Femur (tissue), 1 donor: ENCODE measurements at regions not wholly inside any gene's neighbourhood (a gene's known extent, or its start where the extent isn't known, plus 50 kb on each side); places are given as distances from the start of the nearest gene placed in this dataset.

Source experiments
- DNase-seq: peaks from one replicate; pipeline ENCODE4 v3.0.0-alpha.2; 2017

GRCh38 chr18:25710981-25711380 is 359.0 kb upstream of the ZNF521 start:
- no peak for DNase-seq

- no peak for DNase-seq
Observed at GRCh38 chr18:25705650-25706049, 353.7 kb upstream of the ZNF521 start.

GRCh38 chr18:25704494-25704893 is 352.5 kb upstream of the ZNF521 start:
- DNase-seq, result no peak

GRCh38 chr18:25704071-25704470 is 352.1 kb upstream of the ZNF521 start:
- no peak for DNase-seq

DNA sequence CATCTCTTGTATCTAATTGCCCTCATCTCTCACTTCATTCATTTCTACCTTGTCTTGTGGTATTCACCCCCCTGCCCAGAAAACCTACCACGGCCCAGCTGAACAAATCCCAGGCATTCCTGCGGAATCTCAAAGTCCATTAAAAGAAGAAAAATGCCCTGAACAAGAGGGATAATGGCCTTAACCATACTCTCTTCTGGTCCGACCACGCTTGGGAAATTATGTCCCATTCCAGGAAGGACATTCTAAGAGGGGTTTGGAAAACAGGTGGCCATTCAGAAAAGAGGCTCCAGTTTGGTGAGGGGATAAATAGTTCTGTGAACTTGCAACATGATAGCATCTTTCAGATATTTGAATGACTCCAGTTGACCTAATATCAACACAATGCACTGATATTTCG is 349.9 kb upstream of the ZNF521 start:
- no peak for DNase-seq

- no peak for DNase-seq
Observed at GRCh38 chr18:25686960-25687500, 335.1 kb upstream of the ZNF521 start.

DNA sequence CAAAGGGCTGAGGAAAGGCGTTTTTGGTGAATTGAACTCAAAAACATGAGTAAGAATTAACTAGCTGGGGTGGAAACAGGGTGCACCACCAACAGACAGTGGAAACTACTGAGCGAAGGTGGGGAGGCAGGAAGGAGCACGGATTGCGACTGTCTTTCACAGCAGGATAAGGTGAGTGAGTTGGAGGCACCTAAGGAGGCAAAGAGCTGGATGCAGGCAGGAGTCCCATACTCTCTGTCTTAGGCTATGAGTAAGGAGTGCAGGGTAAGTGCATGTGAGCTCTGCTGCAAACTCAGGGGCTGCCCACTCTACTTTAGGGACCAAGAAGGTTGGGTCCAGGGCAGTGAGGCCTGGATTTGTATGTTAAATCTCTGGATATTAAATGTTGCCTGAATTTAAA is 333.1 kb upstream of the ZNF521 start:
- DNase-seq, result no peak

- DNase-seq, result no peak
Observed at GRCh38 chr18:25679491-25679890, 327.5 kb upstream of the ZNF521 start.

- DNase-seq, result no peak
Observed at GRCh38 chr18:25678221-25678620, 326.3 kb upstream of the ZNF521 start.

DNA sequence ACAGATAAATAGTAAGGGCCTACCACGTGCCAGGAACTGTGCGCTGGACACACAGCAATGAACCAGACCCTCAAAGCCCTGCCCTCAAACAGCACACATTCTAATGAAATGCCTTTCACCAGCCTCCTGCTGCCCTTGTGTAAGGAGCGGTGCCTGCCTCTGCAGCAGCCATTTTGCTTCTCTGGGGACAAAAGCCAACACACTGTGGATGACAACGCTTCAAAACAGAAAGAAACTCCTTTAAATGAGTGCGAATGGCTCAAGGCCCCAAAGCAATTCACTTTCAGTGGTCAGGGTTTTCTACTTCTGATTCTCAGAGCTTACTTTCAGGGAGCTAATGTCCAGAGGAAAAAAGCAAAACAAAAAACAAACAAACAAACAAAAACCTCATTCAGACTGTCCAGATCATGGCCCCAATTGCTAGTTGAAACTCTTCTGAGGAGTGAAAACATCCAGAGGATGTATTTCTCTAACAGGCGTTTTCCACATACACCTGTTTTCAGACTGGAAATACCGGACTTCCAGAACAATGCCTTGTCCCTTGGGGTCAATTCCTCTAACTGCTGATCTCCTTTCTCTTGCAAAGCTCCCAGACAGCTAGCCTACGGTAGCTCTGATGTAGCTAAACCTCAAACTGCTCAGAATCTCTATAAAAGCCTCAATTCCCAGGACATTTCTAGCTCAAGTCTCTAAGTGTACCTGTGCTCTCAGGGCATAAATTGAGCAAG is 323.3 kb upstream of the ZNF521 start:
- DNase-seq, result no peak

DNA sequence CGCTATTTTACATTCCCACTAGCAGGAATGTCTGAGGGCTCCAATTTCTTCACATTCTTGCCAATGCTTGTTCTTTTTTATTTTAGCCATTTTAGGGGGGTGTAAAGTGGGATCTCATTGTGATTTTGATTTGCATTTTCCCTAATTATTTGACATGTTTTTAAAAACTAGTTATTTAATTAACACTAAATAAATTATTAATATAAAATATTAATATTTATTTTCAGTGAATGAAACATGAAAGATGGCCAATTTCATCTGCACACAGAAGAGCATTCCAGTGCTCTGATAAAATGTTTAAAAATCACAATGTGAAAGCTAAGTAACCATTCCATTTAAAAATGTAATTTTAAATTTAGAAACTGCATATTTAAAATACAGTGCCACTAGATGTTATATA is 322.2 kb upstream of the ZNF521 start:
- DNase-seq, result no peak

DNA sequence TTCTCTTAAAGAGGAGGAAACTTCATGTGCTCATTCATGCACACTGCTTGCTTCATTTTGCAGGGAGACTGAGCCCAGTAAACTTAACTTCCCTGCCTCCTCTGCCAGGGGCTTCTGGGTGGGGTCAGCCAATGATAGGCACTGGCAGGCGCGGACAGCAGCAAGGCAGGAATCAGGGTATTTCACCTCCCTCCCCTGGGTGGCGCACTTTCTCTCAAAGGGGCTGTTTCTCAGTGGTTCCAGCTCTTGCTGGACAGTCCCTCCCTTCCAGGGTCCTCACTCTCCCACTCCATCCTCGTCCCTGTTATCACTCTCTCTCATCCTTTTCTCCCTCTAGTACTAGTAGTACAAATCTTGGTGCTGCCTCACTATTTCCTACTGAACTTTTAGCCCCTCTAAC is 320.5 kb upstream of the ZNF521 start:
- DNase-seq, result no peak

GRCh38 chr18:25669741-25670140 is 317.8 kb upstream of the ZNF521 start:
- DNase-seq, result no peak

DNA sequence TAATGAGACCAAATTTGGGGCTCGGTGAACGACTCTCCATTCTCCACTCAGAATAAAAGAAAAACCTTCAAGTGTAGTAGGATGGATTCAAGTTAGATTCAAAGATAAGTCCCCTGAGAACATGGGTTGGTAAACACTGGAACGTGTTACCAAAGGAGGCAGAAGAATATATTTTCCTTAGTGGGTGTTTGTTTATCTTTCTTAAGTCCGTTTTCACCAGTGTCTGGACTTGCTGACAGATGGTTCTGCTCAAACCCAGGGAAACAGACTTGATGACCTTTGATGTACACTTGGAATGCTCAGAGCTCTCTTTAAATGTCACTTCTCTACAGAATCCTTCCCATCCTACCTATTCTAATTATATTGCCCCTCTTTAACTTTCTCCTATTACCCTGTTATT is 310.3 kb upstream of the ZNF521 start:
- no peak for DNase-seq

GRCh38 chr18:25661831-25662230 is 309.9 kb upstream of the ZNF521 start:
- no peak for DNase-seq

- no peak for DNase-seq
Observed at GRCh38 chr18:25659541-25659940, 307.6 kb upstream of the ZNF521 start.

GRCh38 chr18:25658476-25658875 is 306.5 kb upstream of the ZNF521 start:
- no peak for DNase-seq

DNA sequence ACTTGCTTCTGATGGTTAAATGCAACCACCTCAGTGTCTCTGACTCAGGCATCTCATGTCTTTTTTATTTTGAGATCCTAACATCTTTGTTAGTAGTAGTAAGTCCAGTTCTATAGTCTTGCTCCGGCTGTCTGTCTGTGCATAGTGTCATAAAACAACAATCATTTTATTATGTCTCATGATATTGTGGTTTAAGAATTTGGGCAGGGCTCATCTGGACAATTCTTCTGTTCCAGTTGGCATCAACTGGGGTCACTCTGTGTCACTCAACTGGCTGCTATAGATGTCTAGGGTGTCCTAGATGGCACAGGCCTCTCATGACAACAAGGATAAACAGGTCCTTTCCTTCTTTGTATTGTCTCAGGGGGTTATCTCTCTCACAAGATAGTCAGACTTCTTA is 299.6 kb upstream of the ZNF521 start:
- DNase-seq, result no peak

GRCh38 chr18:25650201-25650941 is 298.4 kb upstream of the ZNF521 start:
- DNase-seq, result no peak

GRCh38 chr18:25648716-25649260 is 296.8 kb upstream of the ZNF521 start:
- DNase-seq, result peak; percentile 38

- no peak for DNase-seq
Observed at GRCh38 chr18:25647404-25647803, 295.4 kb upstream of the ZNF521 start.

DNA sequence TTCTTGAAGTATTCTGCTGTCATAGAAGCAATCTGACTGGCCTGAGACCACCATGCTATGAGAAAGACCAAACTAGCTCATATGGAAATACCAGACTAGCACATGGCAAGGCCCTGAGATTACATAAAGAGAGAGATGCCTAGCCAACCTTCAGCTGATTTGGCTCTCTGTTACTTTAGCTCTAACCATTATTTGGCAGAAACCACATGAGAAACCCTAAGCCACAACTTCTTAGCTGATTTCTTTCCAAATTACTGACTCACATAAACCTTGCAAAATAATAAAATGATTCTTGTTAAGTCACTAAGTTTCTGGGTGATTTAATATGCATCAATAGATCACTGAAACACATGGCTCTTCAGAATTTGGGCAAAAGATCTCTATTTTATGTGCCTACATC is 295.0 kb upstream of the ZNF521 start:
- no peak for DNase-seq

GRCh38 chr18:25639596-25639995 is 287.6 kb upstream of the ZNF521 start:
- no peak for DNase-seq

GRCh38 chr18:25633563-25633962 is 281.6 kb upstream of the ZNF521 start:
- no peak for DNase-seq
